NB4 (cell line): ENCODE measurements at regions not wholly inside any gene's neighbourhood (a gene's known extent, or its start where the extent isn't known, plus 50 kb on each side); places are given as distances from the start of the nearest gene placed in this dataset.

Source experiments
- DNase-seq: peaks from one replicate; pipeline ENCODE4 v3.0.0; 2010; ENCODE audit warnings: low read depth
- H3K4me3 ChIP-seq: one replicate; pipeline ENCODE4 v1.5.1; 2011; ENCODE audit warnings: mild to moderate bottlenecking, low read depth, low read length, moderate library complexity
- MAX ChIP-seq: IDR thresholded peaks from 2 replicates; pipeline ENCODE4 v1.6.1; 2011; ENCODE audit warnings: low read depth, low read length
- MYC ChIP-seq: IDR thresholded peaks from 2 replicates; pipeline ENCODE4 v1.6.1; 2011; ENCODE audit warnings: low read depth, low read length
- POLR2A ChIP-seq: IDR thresholded peaks from 2 replicates; pipeline ENCODE4 v1.6.1; 2011; ENCODE audit warnings: mild to moderate bottlenecking; ENCODE audit not compliant: insufficient read length; ENCODE audit errors: extremely low read depth
- TF ChIP-seq, protein P1 (sequence below): IDR thresholded peaks from one replicate; pipeline ENCODE4 v1.5.1; 2012; ENCODE audit warnings: low read depth, low read length

DNA sequence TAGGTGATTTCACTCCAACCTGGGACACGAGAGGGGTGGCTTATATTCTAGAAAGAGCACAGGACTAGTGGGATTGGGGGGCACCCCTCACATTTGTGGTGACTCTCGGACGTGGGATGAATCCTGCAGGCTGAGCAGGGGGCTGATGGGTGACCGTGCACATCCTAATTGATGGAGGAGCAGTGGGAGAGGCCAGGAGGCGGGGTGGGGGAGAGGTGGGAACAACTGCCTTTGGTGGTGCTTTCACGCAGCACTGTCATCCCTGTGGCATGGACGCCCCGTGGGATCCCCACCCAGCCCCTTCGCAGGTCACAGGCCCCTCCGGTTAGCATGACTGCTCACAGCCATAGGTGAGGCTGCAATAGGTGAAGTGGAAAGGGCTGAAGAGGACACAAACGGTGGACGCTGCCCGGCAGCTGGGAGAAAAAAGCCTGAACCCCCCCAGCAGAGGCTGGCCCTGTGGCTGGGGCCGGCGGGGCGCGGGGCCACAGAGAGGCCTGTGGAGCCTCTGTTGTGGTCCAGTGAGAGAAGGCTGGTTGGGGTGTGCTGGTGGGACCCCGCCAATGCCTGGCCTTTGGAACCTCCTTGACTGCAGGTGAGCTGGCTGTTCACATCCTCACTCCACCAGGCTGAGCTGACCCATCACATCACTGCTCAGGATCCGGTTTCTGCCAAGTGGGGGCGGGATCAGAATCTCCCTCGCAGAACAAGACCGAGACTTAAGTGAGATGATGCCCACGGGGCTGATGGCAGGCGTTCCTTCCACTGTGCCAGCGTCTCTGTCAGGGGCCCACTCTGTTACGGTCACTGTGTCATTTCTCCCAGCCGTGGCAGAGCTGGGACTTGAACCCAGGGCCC lies 325.4 kb downstream of the TEX29 start:
- no peak overlapping the region for H3K4me3 ChIP-seq
- DNase-seq: no peak
- TF ChIP-seq, protein P1, sequence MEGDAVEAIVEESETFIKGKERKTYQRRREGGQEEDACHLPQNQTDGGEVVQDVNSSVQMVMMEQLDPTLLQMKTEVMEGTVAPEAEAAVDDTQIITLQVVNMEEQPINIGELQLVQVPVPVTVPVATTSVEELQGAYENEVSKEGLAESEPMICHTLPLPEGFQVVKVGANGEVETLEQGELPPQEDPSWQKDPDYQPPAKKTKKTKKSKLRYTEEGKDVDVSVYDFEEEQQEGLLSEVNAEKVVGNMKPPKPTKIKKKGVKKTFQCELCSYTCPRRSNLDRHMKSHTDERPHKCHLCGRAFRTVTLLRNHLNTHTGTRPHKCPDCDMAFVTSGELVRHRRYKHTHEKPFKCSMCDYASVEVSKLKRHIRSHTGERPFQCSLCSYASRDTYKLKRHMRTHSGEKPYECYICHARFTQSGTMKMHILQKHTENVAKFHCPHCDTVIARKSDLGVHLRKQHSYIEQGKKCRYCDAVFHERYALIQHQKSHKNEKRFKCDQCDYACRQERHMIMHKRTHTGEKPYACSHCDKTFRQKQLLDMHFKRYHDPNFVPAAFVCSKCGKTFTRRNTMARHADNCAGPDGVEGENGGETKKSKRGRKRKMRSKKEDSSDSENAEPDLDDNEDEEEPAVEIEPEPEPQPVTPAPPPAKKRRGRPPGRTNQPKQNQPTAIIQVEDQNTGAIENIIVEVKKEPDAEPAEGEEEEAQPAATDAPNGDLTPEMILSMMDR: no peak
- no peak for TF ChIP-seq POLR2A
- no peak for TF ChIP-seq MAX
- TF ChIP-seq MYC: no peak

- H3K4me3 ChIP-seq: no peak overlapping the region
- TF ChIP-seq MYC (no peak), POLR2A (no peak), MAX (no peak)
- TF ChIP-seq, protein P1: no peak
- DNase-seq: no peak
These were observed 326.0 kb downstream of the TEX29 start for GRCh38 chr13:111646456-111646855.

- no peak for DNase-seq
- TF ChIP-seq POLR2A: no peak
- no peak for TF ChIP-seq MYC
- TF ChIP-seq MAX: no peak
- TF ChIP-seq, protein P1: no peak
- H3K4me3 ChIP-seq: no peak overlapping the region
These were observed 328.4 kb downstream of the TEX29 start for GRCh38 chr13:111648885-111649284.

- DNase-seq: no peak
- TF ChIP-seq MAX (no peak), POLR2A (no peak), MYC (no peak)
- TF ChIP-seq, protein P1: no peak
- no peak overlapping the region for H3K4me3 ChIP-seq
These were observed 330.2 kb downstream of the TEX29 start for GRCh38 chr13:111650626-111651025.

GRCh38 chr13:111652676-111653075 lies 332.2 kb downstream of the TEX29 start:
- no peak overlapping the region for H3K4me3 ChIP-seq
- DNase-seq: no peak
- TF ChIP-seq MAX (no peak), MYC (no peak), POLR2A (no peak)
- TF ChIP-seq, protein P1: no peak
